H1 (cell line): ENCODE measurements at regions not wholly inside any gene's neighbourhood (a gene's known extent, or its start where the extent isn't known, plus 50 kb on each side); places are given as distances from the start of the nearest gene placed in this dataset.

ENCODE experiments used
- CTCF ChIA-PET: fragments of 300-600 bp; sonication (Branson Sonifier 250); formaldehyde crosslinking; loops from one replicate; lab custom pipeline; 2021; ENCODE audit not compliant: partially characterized antibody; lab: Charles Lee
- POLR2A ChIA-PET: fragments of 300-600 bp; sonication (Branson Sonifier 250); formaldehyde crosslinking; loops from one replicate; lab custom pipeline; 2021; ENCODE audit warnings: inconsistent platforms; ENCODE audit not compliant: partially characterized antibody; lab: Charles Lee
- DNase-seq, 2 experiments: peaks; one replicate each; pipeline versions ENCODE4 v3.0.0 to v3.0.0-alpha.2; 2010 to 2022; ENCODE audit warnings: low spot score in 2 of 2, low read depth in 1 of 2, mixed read lengths in 1 of 2
- FAIRE-seq: peaks from 2 replicates; lab custom pipeline; 2011; peaks lifted over from hg19 to GRCh38; lab: Jason Lieb, UNC
- H2AFZ ChIP-seq: 2 replicates; pipeline ENCODE4 v1.8.1; 2012; ENCODE audit warnings: low read length, inconsistent platforms
- H2AK5ac ChIP-seq: 2 replicates; pipeline ENCODE4 v1.6.1; 2013; ENCODE audit warnings: low read depth, low read length
- H2BK120ac ChIP-seq: replicated peaks from 2 replicates; pipeline ENCODE3; 2013; ENCODE audit warnings: low read depth, low read length, inconsistent platforms
- H2BK12ac ChIP-seq: 2 replicates; pipeline ENCODE4 v1.6.1; 2013; ENCODE audit warnings: low read depth, low read length
- H2BK15ac ChIP-seq: 2 replicates; pipeline ENCODE4 v1.6.1; 2013; ENCODE audit warnings: low read length
- H2BK20ac ChIP-seq: 2 replicates; pipeline ENCODE4 v1.6.1; 2013; ENCODE audit warnings: low read length
- H2BK5ac ChIP-seq: 2 replicates; pipeline ENCODE4 v1.6.1; 2013; ENCODE audit warnings: low read depth, low read length
- H3K14ac ChIP-seq: 2 replicates; pipeline ENCODE4 v1.6.1; 2013; ENCODE audit warnings: inconsistent platforms; ENCODE audit not compliant: insufficient read length
- H3K18ac ChIP-seq: 2 replicates; pipeline ENCODE4 v1.6.1; 2013; ENCODE audit warnings: low read length; ENCODE audit errors: extremely low read depth
- H3K23ac ChIP-seq: 2 replicates; pipeline ENCODE4 v1.6.1; 2013; ENCODE audit warnings: inconsistent platforms; ENCODE audit not compliant: insufficient read length
- H3K23me2 ChIP-seq: 2 replicates; pipeline ENCODE4 v1.6.1; 2013; ENCODE audit warnings: low read depth, low read length
- H3K27ac ChIP-seq: 2 replicates; pipeline ENCODE4 v1.6.1; 2011; ENCODE audit warnings: low read depth, low read length, inconsistent platforms
- H3K27me3 ChIP-seq, 4 experiments: replicated peaks in 1 of 4; 1 replicate in 1 of 4; 2 replicates in 3 of 4; pipeline versions ENCODE4 v1.6.1 to v1.8.1; 2011 to 2013; ENCODE audit warnings: low read length in 3 of 4, mild to moderate bottlenecking in 3 of 4, inconsistent platforms in 2 of 4, mixed read lengths in 2 of 4, moderate library complexity in 1 of 4; ENCODE audit not compliant: control insufficient read depth in 3 of 4, insufficient read depth in 3 of 4; ENCODE audit errors: extremely low read depth in 1 of 4
- H3K36me3 ChIP-seq, 4 experiments: 2 replicates each; pipeline versions ENCODE4 v1.6.1 to v1.8.1; 2011 to 2013; ENCODE audit warnings: mild to moderate bottlenecking in 4 of 4, low read length in 3 of 4, moderate library complexity in 2 of 4, control low read depth in 1 of 4, inconsistent platforms in 1 of 4; ENCODE audit not compliant: insufficient read depth in 4 of 4, control insufficient read depth in 2 of 4
- H3K4ac ChIP-seq: replicated peaks from 2 replicates; pipeline ENCODE3; 2013; ENCODE audit warnings: low read length, low read depth, mixed read lengths, inconsistent platforms; ENCODE audit not compliant: insufficient read length
- H3K4me1 ChIP-seq, 4 experiments: replicated peaks in 1 of 4; 1 replicate in 1 of 4; 2 replicates in 3 of 4; pipeline versions ENCODE4 v1.6.1 to v1.8.1; 2011 to 2013; ENCODE audit warnings: low read length in 3 of 4, inconsistent platforms in 2 of 4, mixed read lengths in 1 of 4; ENCODE audit not compliant: insufficient read depth in 4 of 4, control insufficient read depth in 3 of 4
- H3K4me2 ChIP-seq, 2 experiments: 2 replicates each; pipeline versions ENCODE4 v1.6.1 to v1.8.1; 2011 to 2013; ENCODE audit warnings: low read depth in 2 of 2, low read length in 2 of 2, control low read depth in 1 of 2, inconsistent platforms in 1 of 2, mild to moderate bottlenecking in 1 of 2; ENCODE audit not compliant: insufficient read depth in 1 of 2
- H3K4me3 ChIP-seq, 4 experiments: fragments of 200-600, 300-600 bp in 1 of 4; sonication (generic), shearing (Covaris generic), sonication (Bioruptor Twin) in 1 of 4; 2 replicates each; pipeline versions ENCODE4 v1.5.1 to v1.8.1; 2011 to 2016; ENCODE audit warnings: low read length in 4 of 4, low read depth in 3 of 4, control low read depth in 2 of 4, inconsistent platforms in 2 of 4, mild to moderate bottlenecking in 2 of 4, mixed read lengths in 1 of 4, moderate library complexity in 1 of 4; ENCODE audit not compliant: insufficient read depth in 2 of 4; ENCODE audit errors: extremely low read depth in 1 of 4
- H3K56ac ChIP-seq: replicated peaks from 2 replicates; pipeline ENCODE3; 2013; ENCODE audit warnings: low read depth, mild to moderate bottlenecking, mixed read lengths, low read length, inconsistent platforms; ENCODE audit not compliant: insufficient read length
- H3K79me1 ChIP-seq: 2 replicates; pipeline ENCODE4 v1.6.1; 2013; ENCODE audit warnings: low read depth, low read length, control low read depth
- H3K79me2 ChIP-seq, 2 experiments: 2 replicates each; pipeline versions ENCODE4 v1.6.1 to v1.8.1; 2012 to 2013; ENCODE audit warnings: low read length in 2 of 2, mild to moderate bottlenecking in 2 of 2, inconsistent platforms in 1 of 2; ENCODE audit not compliant: insufficient read depth in 2 of 2, control insufficient read depth in 1 of 2
- H3K9ac ChIP-seq, 4 experiments: replicated peaks in 1 of 4; 1 replicate in 1 of 4; 2 replicates in 3 of 4; pipeline versions ENCODE4 v1.6.1 to v1.8.1; 2011 to 2013; ENCODE audit warnings: low read depth in 3 of 4, low read length in 3 of 4, control low read depth in 2 of 4, mild to moderate bottlenecking in 2 of 4, moderate library complexity in 2 of 4, inconsistent platforms in 1 of 4; ENCODE audit errors: extremely low read depth in 1 of 4
- H3K9me3 ChIP-seq, 2 experiments: 2 replicates each; pipeline versions ENCODE4 v1.6.1 to v1.8.1; 2012 to 2013; ENCODE audit warnings: mild to moderate bottlenecking in 2 of 2, moderate library complexity in 2 of 2, control low read depth in 1 of 2, inconsistent platforms in 1 of 2, low read depth in 1 of 2, low read length in 1 of 2, mixed read lengths in 1 of 2; ENCODE audit not compliant: insufficient read depth in 2 of 2
- H4K20me1 ChIP-seq, 2 experiments: replicated peaks in 1 of 2; 2 replicates each; pipeline versions ENCODE3 to v1.8.1; 2011 to 2013; ENCODE audit warnings: inconsistent platforms in 2 of 2, low read length in 2 of 2, mild to moderate bottlenecking in 1 of 2; ENCODE audit not compliant: insufficient read depth in 2 of 2, control insufficient read depth in 1 of 2
- H4K5ac ChIP-seq: 2 replicates; pipeline ENCODE4 v1.6.1; 2013; ENCODE audit warnings: low read length, low read depth, mixed read lengths, inconsistent platforms; ENCODE audit not compliant: insufficient read length
- H4K8ac ChIP-seq: 2 replicates; pipeline ENCODE4 v1.8.0; 2013; ENCODE audit warnings: mild to moderate bottlenecking, moderate library complexity, low read length, inconsistent platforms; ENCODE audit not compliant: insufficient read depth; ENCODE audit errors: extremely low read depth
- H4K91ac ChIP-seq: replicated peaks from 2 replicates; pipeline ENCODE3; 2013; ENCODE audit warnings: low read length, mixed read lengths, inconsistent platforms; ENCODE audit not compliant: insufficient read length
- ASH2L ChIP-seq: fragments of 200-600, 300-600 bp; sonication (generic); IDR thresholded peaks from one replicate; pipeline ENCODE4 v1.7.1; 2017; ENCODE audit warnings: low read length
- BACH1 ChIP-seq: IDR thresholded peaks from 2 replicates; pipeline ENCODE4 v1.6.1; 2012; ENCODE audit warnings: low read length, improper control_type of control experiment
- EGR1 ChIP-seq: IDR thresholded peaks from 2 replicates; pipeline ENCODE4 v1.6.1; 2011; ENCODE audit warnings: low read depth, low read length, borderline replicate concordance
- EZH2 ChIP-seq: fragments of 200-600 bp; sonication (generic); IDR thresholded peaks from 2 replicates; pipeline ENCODE4 v1.7.1; 2012; ENCODE audit warnings: low read depth, mild to moderate bottlenecking, moderate library complexity, low read length, inconsistent platforms; ENCODE audit not compliant: severe bottlenecking
- JUN ChIP-seq: IDR thresholded peaks from 2 replicates; pipeline ENCODE4 v1.6.1; 2011; ENCODE audit warnings: low read depth, mild to moderate bottlenecking, improper control_type of control experiment, low read length
- RFX5 ChIP-seq: IDR thresholded peaks from 2 replicates; pipeline ENCODE4 v1.6.1; 2011; ENCODE audit warnings: low read depth, low read length, improper control_type of control experiment, borderline replicate concordance
- SAP30 ChIP-seq: fragments of 300-600 bp; sonication (generic); IDR thresholded peaks from 2 replicates; pipeline ENCODE4 v1.7.1; 2012; ENCODE audit warnings: low read length, moderate library complexity, mild to moderate bottlenecking, inconsistent platforms; ENCODE audit not compliant: insufficient read depth, insufficient replicate concordance
- SUZ12 ChIP-seq: fragments of 200-600 bp; sonication (generic); IDR thresholded peaks from 2 replicates; pipeline ENCODE4 v1.6.1; 2012; ENCODE audit warnings: mild to moderate bottlenecking, inconsistent platforms, low read length, moderate library complexity, mixed read lengths
- TAF7 ChIP-seq: optimal IDR thresholded peaks from 2 replicates; pipeline ENCODE3; 2011; ENCODE audit warnings: low read depth, mild to moderate bottlenecking, inconsistent platforms, low read length, moderate library complexity, borderline replicate concordance
- WGBS, 2 experiments: shearing (Covaris generic) in 1 of 2; methylation state at CpG; one replicate each; pipeline versions ENCODE4 v1.1.6 to v1.1.7; 2013 to 2015; ENCODE audit warnings: low lambda C conversion rate in 2 of 2, mixed read lengths in 2 of 2, inconsistent platforms in 1 of 2, low coverage in 1 of 2, missing lambda C conversion rate in 1 of 2; ENCODE audit not compliant: insufficient replicate concordance in 2 of 2, insufficient coverage in 1 of 2, insufficient read length in 1 of 2; ENCODE audit errors: extremely low coverage in 1 of 2, missing lambda C conversion rate in 1 of 2; 5-methylcytosine and 5-hydroxymethylcytosine counted together
- TF ChIP-seq, protein P1 (sequence below), 3 experiments: IDR thresholded peaks; 1 replicate in 2 of 3; 2 replicates in 1 of 3; pipeline versions ENCODE4 v1.5.1 to v1.6.1; 2011; ENCODE audit warnings: low read length in 3 of 3, mild to moderate bottlenecking in 3 of 3, inconsistent platforms in 2 of 3, low read depth in 1 of 3, moderate library complexity in 1 of 3; ENCODE audit not compliant: insufficient read depth in 1 of 3; ENCODE audit errors: control extremely low read depth in 1 of 3

DNA sequence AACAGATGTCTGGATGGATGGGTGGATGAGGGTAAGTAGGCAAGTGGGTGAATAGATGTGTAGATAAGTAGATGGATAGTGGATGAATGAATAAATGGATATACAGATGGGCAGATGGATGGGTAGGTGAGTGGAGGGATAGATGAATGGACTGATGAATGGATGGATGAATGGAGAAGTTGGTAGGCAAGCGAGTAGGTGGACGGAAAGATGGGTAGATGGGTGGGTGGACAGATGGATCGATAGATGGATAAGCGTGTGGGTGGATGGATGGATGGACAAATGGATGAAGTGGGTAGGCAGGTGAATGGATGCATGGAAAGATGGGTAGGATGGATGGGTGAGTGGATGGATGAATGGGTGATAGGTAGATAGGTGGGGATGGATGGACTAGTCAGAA, 393.2 kb downstream of the SHANK2 start:
- H2BK15ac ChIP-seq = no peak overlapping the region
- 92 to 100% methylated on average over 2 to 4 of the region's 4 CpGs for WGBS, 2 experiments

More for the DNA sequence above, 393.2 kb downstream of the SHANK2 start:
- DNase-seq = no peak
- H3K79me1 ChIP-seq = no peaks in the 10 kb centered on the region
- no peak overlapping the region for H2BK120ac ChIP-seq
- H2BK5ac ChIP-seq = no peak overlapping the region
- H3K4me3 ChIP-seq = no peak overlapping the region
- no peak overlapping the region for H3K14ac ChIP-seq
- H3K18ac ChIP-seq = no peak overlapping the region
- H3K23me2 ChIP-seq = peaks cover 12% of the 10 kb centered on the region; the same call in 1 of the 2 replicates
- H2BK12ac ChIP-seq = no peak overlapping the region
- no peak for TF ChIP-seq BACH1
- no peak for TF ChIP-seq EZH2
- TF ChIP-seq TAF7 = no peak
- no peak for TF ChIP-seq RFX5
- TF ChIP-seq JUN = no peak
- no peak for TF ChIP-seq SUZ12
- TF ChIP-seq EGR1 = no peak
- TF ChIP-seq, protein P1, sequence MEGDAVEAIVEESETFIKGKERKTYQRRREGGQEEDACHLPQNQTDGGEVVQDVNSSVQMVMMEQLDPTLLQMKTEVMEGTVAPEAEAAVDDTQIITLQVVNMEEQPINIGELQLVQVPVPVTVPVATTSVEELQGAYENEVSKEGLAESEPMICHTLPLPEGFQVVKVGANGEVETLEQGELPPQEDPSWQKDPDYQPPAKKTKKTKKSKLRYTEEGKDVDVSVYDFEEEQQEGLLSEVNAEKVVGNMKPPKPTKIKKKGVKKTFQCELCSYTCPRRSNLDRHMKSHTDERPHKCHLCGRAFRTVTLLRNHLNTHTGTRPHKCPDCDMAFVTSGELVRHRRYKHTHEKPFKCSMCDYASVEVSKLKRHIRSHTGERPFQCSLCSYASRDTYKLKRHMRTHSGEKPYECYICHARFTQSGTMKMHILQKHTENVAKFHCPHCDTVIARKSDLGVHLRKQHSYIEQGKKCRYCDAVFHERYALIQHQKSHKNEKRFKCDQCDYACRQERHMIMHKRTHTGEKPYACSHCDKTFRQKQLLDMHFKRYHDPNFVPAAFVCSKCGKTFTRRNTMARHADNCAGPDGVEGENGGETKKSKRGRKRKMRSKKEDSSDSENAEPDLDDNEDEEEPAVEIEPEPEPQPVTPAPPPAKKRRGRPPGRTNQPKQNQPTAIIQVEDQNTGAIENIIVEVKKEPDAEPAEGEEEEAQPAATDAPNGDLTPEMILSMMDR (IDR thresholded peaks at IDR 0.05; ENCODE audit: control extremely low read depth in 1 of 3, insufficient read depth in 1 of 3, low read depth in 1 of 3, low read length in 3 of 3) = no peak
- no peak for TF ChIP-seq ASH2L
- no peak for TF ChIP-seq SAP30
- H3K9ac ChIP-seq = no peak overlapping the region
- H3K56ac ChIP-seq = no peak overlapping the region
- no peak for FAIRE-seq
- H3K27me3 ChIP-seq = no peaks in the 10 kb centered on the region
- H3K4ac ChIP-seq = no peak overlapping the region
- H4K20me1 ChIP-seq = peaks cover 0 to 11% of the 10 kb centered on the region in 2 experiments
- no peaks in the 10 kb centered on the region for H3K36me3 ChIP-seq
- H4K91ac ChIP-seq = no peak overlapping the region
- ChIA-PET POLR2A (no interaction called here), CTCF (interaction anchor here (0.5 to 0.8 kb wide), 3 partner anchors 20 to 378 kb away, joined by 3 read pairs; no protein-coding TSS in a partner anchor)
- no peak overlapping the region for H4K8ac ChIP-seq
- no peak overlapping the region for H3K4me2 ChIP-seq
- no peaks in the 10 kb centered on the region for H3K79me2 ChIP-seq
- H2AFZ ChIP-seq = no peak overlapping the region
- no peak overlapping the region for H2AK5ac ChIP-seq
- H3K23ac ChIP-seq = no peak overlapping the region
- peaks cover 0 to 3% (median 2%) of the 10 kb centered on the region in 4 experiments; a peak in 3 of 7 replicates for H3K4me1 ChIP-seq
- no peak overlapping the region for H4K5ac ChIP-seq
- H3K9me3 ChIP-seq = no peaks in the 10 kb centered on the region
- no peak overlapping the region for H2BK20ac ChIP-seq
- H3K27ac ChIP-seq = no peak overlapping the region
